ENCODE measurements at regions not wholly inside any gene's neighbourhood (a gene's known extent, or its start where the extent isn't known, plus 50 kb on each side); places are given as distances from the start of the nearest gene placed in this dataset.

- DNase-seq (ENCODE audit: low read depth), result no peak
Measured at GRCh38 chr2:167900435-167901114, 346.8 kb downstream of the STK39 start.

GRCh38 chr2:167898340-167898739 lies 349.1 kb downstream of the STK39 start:
- TF ChIP-seq, protein P1, sequence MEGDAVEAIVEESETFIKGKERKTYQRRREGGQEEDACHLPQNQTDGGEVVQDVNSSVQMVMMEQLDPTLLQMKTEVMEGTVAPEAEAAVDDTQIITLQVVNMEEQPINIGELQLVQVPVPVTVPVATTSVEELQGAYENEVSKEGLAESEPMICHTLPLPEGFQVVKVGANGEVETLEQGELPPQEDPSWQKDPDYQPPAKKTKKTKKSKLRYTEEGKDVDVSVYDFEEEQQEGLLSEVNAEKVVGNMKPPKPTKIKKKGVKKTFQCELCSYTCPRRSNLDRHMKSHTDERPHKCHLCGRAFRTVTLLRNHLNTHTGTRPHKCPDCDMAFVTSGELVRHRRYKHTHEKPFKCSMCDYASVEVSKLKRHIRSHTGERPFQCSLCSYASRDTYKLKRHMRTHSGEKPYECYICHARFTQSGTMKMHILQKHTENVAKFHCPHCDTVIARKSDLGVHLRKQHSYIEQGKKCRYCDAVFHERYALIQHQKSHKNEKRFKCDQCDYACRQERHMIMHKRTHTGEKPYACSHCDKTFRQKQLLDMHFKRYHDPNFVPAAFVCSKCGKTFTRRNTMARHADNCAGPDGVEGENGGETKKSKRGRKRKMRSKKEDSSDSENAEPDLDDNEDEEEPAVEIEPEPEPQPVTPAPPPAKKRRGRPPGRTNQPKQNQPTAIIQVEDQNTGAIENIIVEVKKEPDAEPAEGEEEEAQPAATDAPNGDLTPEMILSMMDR (IDR thresholded peaks at IDR 0.05; ENCODE audit: insufficient read depth, low read depth, low read length, missing control alignments), result no peak
- no peak for DNase-seq (ENCODE audit: low read depth)
- H3K4me3 ChIP-seq (ENCODE audit: low read depth, low read length), result no peak overlapping the region

More at GRCh38 chr2:167900435-167901114, 346.8 kb downstream of the STK39 start:
- TF ChIP-seq, protein P1 (IDR thresholded peaks at IDR 0.05; ENCODE audit: insufficient read depth, low read depth, low read length, missing control alignments), result no peak
- no peak overlapping the region for H3K4me3 ChIP-seq (ENCODE audit: low read depth, low read length)

DNA sequence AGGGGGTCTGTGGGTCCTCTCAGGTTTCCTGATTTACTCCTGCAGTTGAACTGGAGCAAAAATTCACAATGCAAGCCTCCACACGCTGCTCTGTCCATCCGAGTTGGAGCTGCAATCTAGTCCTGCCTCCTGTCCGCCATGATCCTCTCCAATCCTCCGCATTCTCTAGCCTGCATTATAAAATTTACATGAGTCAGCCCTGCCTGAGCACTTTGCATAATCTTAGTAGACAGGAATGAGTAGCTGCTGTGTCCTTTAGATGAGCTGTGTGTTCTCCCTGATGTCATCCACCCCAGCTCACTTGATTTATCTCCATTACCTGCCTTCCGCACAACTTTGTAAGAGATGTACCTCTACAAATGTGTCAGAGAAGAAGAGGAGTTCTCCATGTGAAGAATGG lies 355.6 kb downstream of the STK39 start:
- TF ChIP-seq, protein P1 (IDR thresholded peaks at IDR 0.05; ENCODE audit: insufficient read depth, low read depth, low read length, missing control alignments), result no peak
- DNase-seq (ENCODE audit: low read depth), result no peak
- no peak overlapping the region for H3K4me3 ChIP-seq (ENCODE audit: low read depth, low read length)

DNA sequence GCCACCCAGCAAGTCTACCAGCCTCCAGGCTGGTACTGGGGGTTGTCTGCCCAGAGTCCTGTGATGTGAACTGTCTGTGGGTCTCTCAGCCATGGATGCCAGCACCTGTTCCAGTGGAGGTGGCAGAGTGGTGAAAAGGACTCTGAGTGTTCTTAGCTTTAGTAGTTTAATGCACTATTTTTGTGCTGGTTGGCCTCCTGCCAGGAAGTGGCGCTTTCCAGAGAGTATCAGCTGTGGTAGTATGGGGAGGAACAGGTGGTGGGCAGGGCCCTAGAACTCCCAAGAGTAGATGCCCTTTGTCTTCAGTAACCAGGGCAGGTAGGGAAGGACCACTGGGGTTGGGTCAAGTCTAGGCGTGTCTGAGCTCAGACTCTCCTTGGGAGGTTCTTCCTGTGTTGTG lies 356.7 kb downstream of the STK39 start:
- no peak overlapping the region for H3K4me3 ChIP-seq (ENCODE audit: low read depth, low read length)
- DNase-seq (ENCODE audit: low read depth), result no peak
- TF ChIP-seq, protein P1 (IDR thresholded peaks at IDR 0.05; ENCODE audit: insufficient read depth, low read depth, low read length, missing control alignments), result no peak

DNA sequence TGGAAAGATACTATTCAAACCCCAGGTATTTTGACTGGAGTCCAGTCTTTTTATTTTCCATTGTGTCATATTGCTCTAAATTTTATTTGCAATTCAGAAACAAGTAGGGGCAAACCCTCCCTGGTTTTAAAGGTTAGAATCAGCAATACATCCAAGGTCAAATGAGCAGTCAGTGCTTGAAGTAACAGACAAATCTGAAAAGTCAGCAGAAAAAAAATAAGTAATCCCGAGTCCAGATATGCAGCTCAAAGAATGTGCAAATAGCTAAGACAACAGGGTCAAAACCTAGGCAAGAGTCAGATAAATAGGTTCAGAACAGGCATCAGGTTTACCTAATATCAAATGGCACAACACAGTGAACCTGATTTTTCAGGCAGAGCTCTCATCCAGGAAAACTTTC lies 367.0 kb downstream of the STK39 start:
- no peak for DNase-seq (ENCODE audit: low read depth)
- no peak overlapping the region for H3K4me3 ChIP-seq (ENCODE audit: low read depth, low read length)
- TF ChIP-seq, protein P1 (IDR thresholded peaks at IDR 0.05; ENCODE audit: insufficient read depth, low read depth, low read length, missing control alignments), result no peak

DNA sequence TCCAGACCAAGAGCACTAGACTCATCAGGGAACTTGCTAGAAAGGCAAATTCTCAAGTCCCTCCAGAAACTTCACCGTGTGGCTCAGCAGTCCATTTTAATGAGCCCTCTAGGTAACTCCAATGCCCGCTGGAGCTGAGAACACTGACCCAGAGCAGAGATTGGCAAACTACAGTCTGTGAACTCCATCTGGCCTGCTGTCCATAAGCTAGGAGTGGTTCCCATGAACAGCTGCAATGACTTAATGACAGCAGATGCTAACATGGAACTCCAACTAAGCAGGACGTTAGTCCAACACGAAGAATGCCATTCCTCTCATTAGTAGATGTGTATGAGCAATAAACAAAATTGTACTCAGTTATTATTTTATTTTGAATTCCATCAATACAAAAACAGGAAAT lies 371.9 kb downstream of the STK39 start:
- H3K4me3 ChIP-seq (ENCODE audit: low read depth, low read length), result no peak overlapping the region
- no peak for DNase-seq (ENCODE audit: low read depth)
- TF ChIP-seq, protein P1 (IDR thresholded peaks at IDR 0.05; ENCODE audit: insufficient read depth, low read depth, low read length, missing control alignments), result no peak

DNA sequence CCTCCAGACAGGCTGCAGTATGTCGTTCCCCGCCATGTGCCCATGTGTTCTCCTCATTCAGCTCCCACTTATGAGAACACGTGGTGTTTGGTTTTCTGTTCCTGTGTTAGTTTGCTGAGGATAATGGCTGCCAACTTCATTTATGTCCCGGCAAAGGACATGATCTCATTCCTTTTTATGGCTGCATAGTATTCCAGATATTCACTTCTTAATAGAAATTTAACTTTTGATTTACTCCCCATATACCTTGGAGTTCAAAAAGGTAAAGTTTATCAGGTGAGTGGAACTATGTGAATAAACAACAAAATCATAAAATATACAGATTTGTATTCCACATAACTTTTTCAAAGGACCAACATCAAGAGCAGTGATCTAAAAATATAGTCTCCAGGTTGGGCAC lies 372.6 kb downstream of the STK39 start:
- TF ChIP-seq, protein P1 (IDR thresholded peaks at IDR 0.05; ENCODE audit: insufficient read depth, low read depth, low read length, missing control alignments), result no peak
- DNase-seq (ENCODE audit: low read depth), result no peak
- H3K4me3 ChIP-seq (ENCODE audit: low read depth, low read length), result no peak overlapping the region
